ENCODE measurements at regions not wholly inside any gene's neighbourhood (a gene's known extent, or its start where the extent isn't known, plus 50 kb on each side); places are given as distances from the start of the nearest gene placed in this dataset.

GRCh38 chr14:45359746-45360145 is 106.7 kb upstream of the MIS18BP1 start:
- TF ChIP-seq CTCF (IDR thresholded peaks at IDR 0.05; ENCODE audit: insufficient read depth, low read depth, low read length) = no peak
- no peak for TF ChIP-seq EZH2 (IDR thresholded peaks at IDR 0.05; ENCODE audit: insufficient read depth, low read length)
